ENCODE measurements at regions not wholly inside any gene's neighbourhood (a gene's known extent, or its start where the extent isn't known, plus 50 kb on each side); places are given as distances from the start of the nearest gene placed in this dataset.
A peak's percentile ranks its signal among the peaks of the same experiment; 100 is the strongest.

GRCh38 chr4:184896868-184897715 is 71.3 kb upstream of the ACSL1 start (continued):
- peak; percentile 47; the same call in 1 of the 2 replicates for TF ChIP-seq AHDC1 (CRISPR knock-in tag; IDR thresholded peaks at IDR 0.05; ENCODE audit: borderline replicate concordance)
- no peak for TF ChIP-seq LBX2 (CRISPR knock-in tag; IDR thresholded peaks at IDR 0.05; ENCODE audit: borderline replicate concordance)
- no peak for TF ChIP-seq ZNF777 (CRISPR knock-in tag; IDR thresholded peaks at IDR 0.05)
- peak; percentile 95; the same call in 1 of the 2 replicates for TF ChIP-seq RELA (CRISPR knock-in tag; IDR thresholded peaks at IDR 0.05)
- no peak for TF ChIP-seq ZNF101 (CRISPR knock-in tag; IDR thresholded peaks at IDR 0.05; ENCODE audit: borderline replicate concordance, low read depth)
- TF ChIP-seq ZFP1 (CRISPR knock-in tag; IDR thresholded peaks at IDR 0.05) = no peak
- TF ChIP-seq ELF1 (CRISPR knock-in tag; IDR thresholded peaks at IDR 0.05) = no peak
- TF ChIP-seq ATF2 (CRISPR knock-in tag; IDR thresholded peaks at IDR 0.05) = peak; percentile 28; the same call in 1 of the 2 replicates
- TF ChIP-seq ZBTB33 (CRISPR knock-in tag; IDR thresholded peaks at IDR 0.05) = no peak
- TF ChIP-seq NFE2 (CRISPR knock-in tag; IDR thresholded peaks at IDR 0.05) = no peak
- TF ChIP-seq ZC3H4 (CRISPR knock-in tag; IDR thresholded peaks at IDR 0.05; ENCODE audit: borderline replicate concordance) = no peak
- peak; percentile 86 for TF ChIP-seq BCL6 (CRISPR knock-in tag; IDR thresholded peaks at IDR 0.05)
- TF ChIP-seq ZNF20 (CRISPR knock-in tag; IDR thresholded peaks at IDR 0.05) = no peak
- TF ChIP-seq EHMT2 (IDR thresholded peaks at IDR 0.05; ENCODE audit: borderline replicate concordance, low read depth, low read length) = no peak
- TF ChIP-seq DNMT1 (CRISPR knock-in tag; IDR thresholded peaks at IDR 0.05) = no peak
- TF ChIP-seq NR0B2 (CRISPR knock-in tag; IDR thresholded peaks at IDR 0.05) = no peak
- no peak for TF ChIP-seq MYC (CRISPR knock-in tag; IDR thresholded peaks at IDR 0.05; ENCODE audit: borderline replicate concordance)
- TF ChIP-seq SIX1 (CRISPR knock-in tag; IDR thresholded peaks at IDR 0.05; ENCODE audit: borderline replicate concordance) = no peak
- no peak for TF ChIP-seq ZNF607 (CRISPR knock-in tag; IDR thresholded peaks at IDR 0.05; ENCODE audit: borderline replicate concordance)
- TF ChIP-seq NKX3-1 (CRISPR knock-in tag; IDR thresholded peaks at IDR 0.05) = no peak

Measured in HepG2 (cell line).